ENCODE measurements at regions not wholly inside any gene's neighbourhood (a gene's known extent, or its start where the extent isn't known, plus 50 kb on each side); places are given as distances from the start of the nearest gene placed in this dataset.

DNA sequence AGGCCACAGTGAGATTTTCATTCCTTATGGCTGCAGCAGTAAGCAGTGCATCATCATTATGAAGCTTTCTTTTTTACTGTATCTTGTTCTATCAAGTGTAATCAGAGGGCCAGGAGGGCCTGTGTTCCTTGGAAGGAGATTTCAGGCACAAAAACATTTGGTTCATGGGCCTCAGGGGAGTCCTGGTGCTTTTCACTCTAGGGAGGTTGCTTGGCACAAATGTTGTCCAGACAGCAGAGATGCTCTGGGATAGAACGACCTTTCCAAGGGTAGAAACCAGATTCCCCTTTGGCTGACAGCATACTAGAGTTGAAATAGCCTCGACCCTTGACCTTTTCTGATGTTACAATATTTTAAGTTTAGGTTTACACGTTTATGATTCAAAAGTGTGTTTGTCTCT, 95.3 kb upstream of the CLSTN2 start:
- Histone ChIP-seq H3K14ac (ENCODE audit: low read length in 2 of 2) (no peak overlapping the region), H3K4me2 (ENCODE audit: low read length, poor library complexity, severe bottlenecking) (no peak overlapping the region), H3K27me3 (ENCODE audit: control insufficient read depth in 1 of 2, insufficient read depth in 1 of 2, low read length in 2 of 2) (no peaks in the 10 kb centered on the region), H2BK15ac (ENCODE audit: low read depth, poor library complexity, severe bottlenecking) (no peak overlapping the region), H2BK120ac (ENCODE audit: low read depth, low read length) (no peak overlapping the region), H2BK5ac (ENCODE audit: low read depth, low read length, poor library complexity, severe bottlenecking) (no peak overlapping the region), H3K27ac (ENCODE audit: low read length, poor library complexity, severe bottlenecking) (no peak overlapping the region), H3K79me1 (replicated peaks; ENCODE audit: low read length, poor library complexity, severe bottlenecking) (no peaks in the 10 kb centered on the region), H3K9me3 (ENCODE audit: control insufficient read depth, low read length) (no peaks in the 10 kb centered on the region), H3K4ac (ENCODE audit: low read depth in 1 of 2, low read length in 2 of 2) (no peak overlapping the region), H3K4me3 (ENCODE audit: insufficient read depth in 1 of 2, low read depth in 1 of 2, low read length in 2 of 2) (no peak overlapping the region), H4K8ac (ENCODE audit: low read length) (no peak overlapping the region), H4K91ac (ENCODE audit: low read length) (no peak overlapping the region), H3K9ac (ENCODE audit: low read length) (no peak overlapping the region), H3K18ac (ENCODE audit: low read depth in 1 of 2, low read length in 2 of 2) (no peak overlapping the region), H3K36me3 (ENCODE audit: control insufficient read depth in 1 of 2, insufficient read depth in 2 of 2, low read depth in 1 of 2, low read length in 2 of 2) (no peaks in the 10 kb centered on the region), H3K4me1 (ENCODE audit: control insufficient read depth, insufficient read depth, low read depth, low read length) (no peaks in the 10 kb centered on the region), H3K23ac (ENCODE audit: low read length in 2 of 2) (no peak overlapping the region), H2AK5ac (ENCODE audit: low read length, severe bottlenecking) (no peak overlapping the region), H2AFZ (ENCODE audit: low read depth, low read length) (no peak overlapping the region), H2BK12ac (ENCODE audit: low read length in 2 of 2) (no peak overlapping the region)
- WGBS: 32% methylated on average over 2 of the region's 3 CpGs
- no peak for DNase-seq

DNA sequence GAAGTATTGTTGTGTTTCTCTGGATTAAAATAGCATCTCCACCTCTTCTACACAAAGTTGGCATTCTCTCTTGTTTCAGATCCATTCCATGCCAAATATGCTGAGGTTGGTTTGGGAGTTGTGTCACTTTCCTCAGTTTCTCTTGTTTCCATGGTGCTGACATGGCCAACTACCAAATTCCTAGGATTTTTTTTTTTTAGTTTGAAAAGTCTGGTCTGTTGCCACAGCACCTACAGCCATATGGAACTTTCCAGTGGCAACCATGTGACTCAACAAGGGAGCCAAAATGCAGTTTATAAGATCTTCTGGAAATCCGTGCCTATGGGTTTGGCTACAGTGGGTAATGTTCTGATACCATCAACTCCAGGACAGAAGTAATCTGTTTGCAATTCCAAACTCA, 96.0 kb upstream of the CLSTN2 start:
- Histone ChIP-seq H3K23ac (ENCODE audit: low read length in 2 of 2) (no peak overlapping the region), H3K4ac (ENCODE audit: low read depth in 1 of 2, low read length in 2 of 2) (no peak overlapping the region), H3K4me3 (ENCODE audit: insufficient read depth in 1 of 2, low read depth in 1 of 2, low read length in 2 of 2) (no peak overlapping the region), H2AK5ac (ENCODE audit: low read length, severe bottlenecking) (no peak overlapping the region), H3K4me1 (ENCODE audit: control insufficient read depth, insufficient read depth, low read depth, low read length) (no peaks in the 10 kb centered on the region), H3K79me1 (replicated peaks; ENCODE audit: low read length, poor library complexity, severe bottlenecking) (no peaks in the 10 kb centered on the region), H3K9ac (ENCODE audit: low read length) (no peak overlapping the region), H2BK5ac (ENCODE audit: low read depth, low read length, poor library complexity, severe bottlenecking) (no peak overlapping the region), H4K8ac (ENCODE audit: low read length) (no peak overlapping the region), H3K9me3 (ENCODE audit: control insufficient read depth, low read length) (no peaks in the 10 kb centered on the region), H2BK12ac (ENCODE audit: low read length in 2 of 2) (no peak overlapping the region), H3K4me2 (ENCODE audit: low read length, poor library complexity, severe bottlenecking) (no peak overlapping the region), H3K27me3 (ENCODE audit: control insufficient read depth in 1 of 2, insufficient read depth in 1 of 2, low read length in 2 of 2) (no peaks in the 10 kb centered on the region), H3K18ac (ENCODE audit: low read depth in 1 of 2, low read length in 2 of 2) (no peak overlapping the region), H2BK15ac (ENCODE audit: low read depth, poor library complexity, severe bottlenecking) (no peak overlapping the region), H4K91ac (ENCODE audit: low read length) (no peak overlapping the region), H2BK120ac (ENCODE audit: low read depth, low read length) (no peak overlapping the region), H3K36me3 (ENCODE audit: control insufficient read depth in 1 of 2, insufficient read depth in 2 of 2, low read depth in 1 of 2, low read length in 2 of 2) (no peaks in the 10 kb centered on the region), H2AFZ (ENCODE audit: low read depth, low read length) (no peak overlapping the region), H3K14ac (ENCODE audit: low read length in 2 of 2) (no peak overlapping the region), H3K27ac (ENCODE audit: low read length, poor library complexity, severe bottlenecking) (no peak overlapping the region)
- WGBS: 83% methylated on average over 1 of the region's 1 CpG
- no peak for DNase-seq

DNA sequence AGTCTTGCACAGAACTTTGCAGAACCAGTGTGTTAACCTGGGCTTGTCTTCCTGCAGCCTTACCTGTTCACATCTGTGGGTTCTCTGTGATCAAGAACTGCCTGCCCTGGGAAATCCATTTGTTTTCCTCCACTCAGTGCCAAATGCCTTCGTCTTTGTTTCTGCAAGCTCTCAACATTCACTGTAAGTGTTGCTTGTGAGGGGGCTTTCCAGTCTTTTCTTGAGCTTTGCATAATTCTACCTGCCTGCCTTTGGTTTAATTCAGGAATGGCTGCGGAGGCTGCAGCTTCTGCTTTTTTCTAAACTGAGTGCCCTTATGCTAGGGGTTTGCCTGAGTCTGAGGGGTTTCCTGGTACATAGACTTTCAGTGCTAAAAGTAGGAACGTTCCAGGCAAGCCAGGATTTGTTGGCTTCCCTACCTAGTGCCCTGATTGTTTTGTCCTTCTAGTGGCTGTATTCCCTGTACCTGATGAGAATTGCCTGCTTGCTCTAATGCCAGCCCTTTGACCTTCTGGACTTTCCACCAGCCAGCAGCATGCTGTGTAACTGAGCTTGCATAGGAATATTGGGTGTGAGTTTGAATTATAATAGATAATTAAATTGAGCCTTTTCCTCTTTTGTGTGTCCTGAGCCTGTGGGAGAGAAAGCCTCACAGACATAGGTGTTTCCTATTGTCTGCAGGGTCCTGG, 96.6 kb upstream of the CLSTN2 start:
- H2BK120ac ChIP-seq (ENCODE audit: low read depth, low read length): no peak overlapping the region
- no peak overlapping the region for H2BK5ac ChIP-seq (ENCODE audit: low read depth, low read length, poor library complexity, severe bottlenecking)
- no peak overlapping the region for H2BK12ac ChIP-seq (ENCODE audit: low read length in 2 of 2)
- H3K4me1 ChIP-seq (ENCODE audit: control insufficient read depth, insufficient read depth, low read depth, low read length): no peaks in the 10 kb centered on the region
- 59% methylated on average over 3 of the region's 3 CpGs for WGBS
- H3K79me1 ChIP-seq (replicated peaks; ENCODE audit: low read length, poor library complexity, severe bottlenecking): no peaks in the 10 kb centered on the region
- no peak overlapping the region for H2AFZ ChIP-seq (ENCODE audit: low read depth, low read length)
- no peak overlapping the region for H2AK5ac ChIP-seq (ENCODE audit: low read length, severe bottlenecking)
- no peak overlapping the region for H4K91ac ChIP-seq (ENCODE audit: low read length)
- no peak overlapping the region for H3K14ac ChIP-seq (ENCODE audit: low read length in 2 of 2)
- no peak overlapping the region for H3K4me2 ChIP-seq (ENCODE audit: low read length, poor library complexity, severe bottlenecking)
- no peaks in the 10 kb centered on the region for H3K36me3 ChIP-seq (ENCODE audit: control insufficient read depth in 1 of 2, insufficient read depth in 2 of 2, low read depth in 1 of 2, low read length in 2 of 2)
- H3K4me3 ChIP-seq (ENCODE audit: insufficient read depth in 1 of 2, low read depth in 1 of 2, low read length in 2 of 2): no peak overlapping the region
- no peak for DNase-seq
- H3K18ac ChIP-seq (ENCODE audit: low read depth in 1 of 2, low read length in 2 of 2): no peak overlapping the region
- no peak overlapping the region for H3K27ac ChIP-seq (ENCODE audit: low read length, poor library complexity, severe bottlenecking)
- no peaks in the 10 kb centered on the region for H3K27me3 ChIP-seq (ENCODE audit: control insufficient read depth in 1 of 2, insufficient read depth in 1 of 2, low read length in 2 of 2)
- H3K23ac ChIP-seq (ENCODE audit: low read length in 2 of 2): no peak overlapping the region
- H3K9me3 ChIP-seq (ENCODE audit: control insufficient read depth, low read length): no peaks in the 10 kb centered on the region
- no peak overlapping the region for H4K8ac ChIP-seq (ENCODE audit: low read length)
- H2BK15ac ChIP-seq (ENCODE audit: low read depth, poor library complexity, severe bottlenecking): no peak overlapping the region
- no peak overlapping the region for H3K9ac ChIP-seq (ENCODE audit: low read length)
- no peak overlapping the region for H3K4ac ChIP-seq (ENCODE audit: low read depth in 1 of 2, low read length in 2 of 2)

DNA sequence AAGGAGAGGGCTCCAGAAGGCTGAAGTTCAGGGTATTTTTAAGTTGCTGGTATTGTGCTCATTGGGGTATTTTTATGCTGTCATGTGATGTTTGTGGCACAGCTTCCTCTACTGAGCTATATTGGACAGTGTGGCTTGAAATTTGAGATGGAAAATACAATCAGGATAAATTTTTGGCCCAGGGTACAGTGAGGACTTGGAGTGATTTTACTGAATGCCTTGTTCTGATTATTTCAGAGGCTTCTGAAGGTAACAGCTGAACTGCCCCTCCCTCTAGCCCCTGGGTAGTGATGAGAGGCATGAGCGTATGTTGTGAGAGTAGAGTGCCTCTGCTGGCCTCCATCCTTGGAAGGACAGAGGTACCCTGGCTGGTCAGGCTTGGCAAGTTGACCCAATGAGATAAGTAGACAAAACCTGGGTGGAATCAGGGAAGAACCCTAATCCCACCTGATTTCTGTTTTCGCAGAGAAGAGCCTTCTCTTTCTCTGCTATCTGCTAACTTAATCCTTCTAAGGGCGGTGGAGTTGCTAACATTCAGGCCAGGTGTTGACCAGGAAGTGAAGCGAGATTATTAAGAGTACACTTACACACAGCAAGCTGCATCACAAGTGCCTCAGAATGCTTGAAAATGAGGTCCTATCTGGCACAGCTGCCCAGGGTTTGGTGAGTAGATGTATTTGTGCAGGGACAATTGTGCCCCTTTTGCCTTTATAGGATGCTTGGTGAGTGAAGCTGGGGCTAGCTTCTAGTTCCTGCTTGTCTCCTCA, 98.1 kb upstream of the CLSTN2 start:
- Histone ChIP-seq H3K4ac (ENCODE audit: low read depth in 1 of 2, low read length in 2 of 2) (no peak overlapping the region), H3K27me3 (ENCODE audit: control insufficient read depth in 1 of 2, insufficient read depth in 1 of 2, low read length in 2 of 2) (peaks cover 0 to under 1% of the 10 kb centered on the region in 2 experiments), H2BK5ac (ENCODE audit: low read depth, low read length, poor library complexity, severe bottlenecking) (no peak overlapping the region), H2BK15ac (ENCODE audit: low read depth, poor library complexity, severe bottlenecking) (no peak overlapping the region), H3K14ac (ENCODE audit: low read length in 2 of 2) (no peak overlapping the region), H4K8ac (ENCODE audit: low read length) (no peak overlapping the region), H3K23ac (ENCODE audit: low read length in 2 of 2) (no peak overlapping the region), H3K79me1 (replicated peaks; ENCODE audit: low read length, poor library complexity, severe bottlenecking) (no peaks in the 10 kb centered on the region), H3K4me3 (ENCODE audit: insufficient read depth in 1 of 2, low read depth in 1 of 2, low read length in 2 of 2) (no peak overlapping the region), H2BK12ac (ENCODE audit: low read length in 2 of 2) (no peak overlapping the region), H4K91ac (ENCODE audit: low read length) (no peak overlapping the region), H2AFZ (ENCODE audit: low read depth, low read length) (no peak overlapping the region), H2BK120ac (ENCODE audit: low read depth, low read length) (no peak overlapping the region), H3K4me1 (ENCODE audit: control insufficient read depth, insufficient read depth, low read depth, low read length) (no peaks in the 10 kb centered on the region), H2AK5ac (ENCODE audit: low read length, severe bottlenecking) (no peak overlapping the region), H3K36me3 (ENCODE audit: control insufficient read depth in 1 of 2, insufficient read depth in 2 of 2, low read depth in 1 of 2, low read length in 2 of 2) (no peaks in the 10 kb centered on the region), H3K4me2 (ENCODE audit: low read length, poor library complexity, severe bottlenecking) (no peak overlapping the region), H3K9me3 (ENCODE audit: control insufficient read depth, low read length) (no peaks in the 10 kb centered on the region), H3K27ac (ENCODE audit: low read length, poor library complexity, severe bottlenecking) (no peak overlapping the region), H3K9ac (ENCODE audit: low read length) (no peak overlapping the region), H3K18ac (ENCODE audit: low read depth in 1 of 2, low read length in 2 of 2) (no peak overlapping the region)
- DNase-seq: no peak
- 87% methylated on average over 4 of the region's 4 CpGs for WGBS

Data from mesenchymal stem cell (in vitro differentiated cells and primary cell).